ENCODE measurements at regions not wholly inside any gene's neighbourhood (a gene's known extent, or its start where the extent isn't known, plus 50 kb on each side); places are given as distances from the start of the nearest gene placed in this dataset.
"Not testable (repeated sequence)": the region's sequence is repeated elsewhere in the genome, so short reads cannot be mapped to it uniquely, and the experiment has no call there.

DNA sequence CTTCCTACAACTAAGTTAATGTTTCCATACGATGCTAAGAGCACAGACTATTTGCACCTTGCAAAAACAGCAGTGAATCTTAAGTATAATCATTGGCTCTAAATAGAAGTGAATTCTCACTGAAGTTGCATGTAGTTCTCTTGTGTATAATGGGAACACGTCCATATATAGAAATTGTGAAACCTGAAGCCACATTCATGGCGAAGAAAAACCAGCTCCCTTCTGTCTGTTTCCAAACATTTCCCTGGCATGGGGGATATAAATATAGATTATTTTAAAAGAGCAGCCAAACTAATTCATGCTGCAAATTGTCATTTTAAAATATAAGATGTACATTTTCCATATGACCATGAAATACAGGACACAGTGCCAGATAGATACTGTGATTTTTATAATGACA is 71.1 kb downstream of the TRAM1L1 start:
- DNase-seq (ENCODE audit: low read depth in 2 of 2), result no peak

DNA sequence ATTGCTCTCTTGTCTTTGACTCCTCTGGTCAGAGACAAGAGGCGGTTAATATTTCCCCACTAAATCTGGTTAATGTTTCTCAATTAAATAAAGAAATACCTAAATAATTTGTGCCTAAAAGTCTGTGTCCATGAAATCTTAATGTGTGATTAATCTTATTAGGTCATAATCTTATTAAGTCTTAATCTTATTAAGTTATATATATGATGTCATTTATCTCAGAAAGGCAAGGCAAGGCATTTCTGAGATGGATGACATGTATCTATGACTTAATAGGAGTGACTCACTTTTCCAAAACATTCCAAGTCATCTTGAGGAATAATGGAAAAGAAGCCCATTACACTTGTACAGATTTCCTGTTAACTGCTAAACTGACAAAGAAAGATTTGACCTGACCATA is 74.7 kb downstream of the TRAM1L1 start:
- no peak for DNase-seq (ENCODE audit: low read depth in 2 of 2)

DNA sequence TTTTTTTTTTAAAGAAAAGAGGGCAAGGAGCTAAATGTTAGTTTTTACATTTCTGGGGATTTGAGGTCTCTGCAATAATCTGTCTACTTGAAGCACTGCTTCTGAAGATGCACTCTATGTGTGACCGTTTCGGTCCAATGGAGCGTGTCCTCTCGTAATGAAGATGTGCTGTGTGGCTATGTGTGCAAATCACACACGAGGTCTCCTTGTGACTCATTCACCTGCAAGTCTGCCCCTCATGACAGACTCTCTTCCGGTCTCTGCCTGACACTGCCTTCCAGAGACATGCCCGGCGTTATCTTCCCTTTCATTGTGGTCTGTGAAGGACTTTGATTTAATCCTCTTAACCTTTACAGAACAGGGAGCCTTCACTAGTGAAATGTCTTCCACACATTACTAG is 84.3 kb downstream of the TRAM1L1 start:
- DNase-seq (ENCODE audit: low read depth in 2 of 2), result no peak

DNA sequence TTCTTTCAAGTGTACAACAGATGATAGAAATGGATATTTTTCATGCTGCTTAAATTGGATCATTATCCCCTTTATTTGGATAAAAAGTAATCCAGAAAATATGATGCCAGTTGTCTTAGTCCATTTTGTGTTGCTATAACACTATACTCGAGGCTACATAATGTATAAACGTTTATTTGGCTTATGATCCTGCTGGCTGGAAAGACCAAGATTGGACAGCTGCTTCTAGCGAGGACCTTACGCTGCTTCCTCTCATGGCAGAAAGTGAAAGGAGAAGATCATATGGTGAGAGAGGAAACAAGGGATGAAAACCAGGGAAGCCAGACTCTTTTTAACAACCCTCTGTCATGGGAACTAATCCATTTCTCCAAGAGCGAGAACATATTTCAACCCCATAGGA is 102.7 kb downstream of the TRAM1L1 start:
- DNase-seq (ENCODE audit: low read depth in 2 of 2), result no peak

DNA sequence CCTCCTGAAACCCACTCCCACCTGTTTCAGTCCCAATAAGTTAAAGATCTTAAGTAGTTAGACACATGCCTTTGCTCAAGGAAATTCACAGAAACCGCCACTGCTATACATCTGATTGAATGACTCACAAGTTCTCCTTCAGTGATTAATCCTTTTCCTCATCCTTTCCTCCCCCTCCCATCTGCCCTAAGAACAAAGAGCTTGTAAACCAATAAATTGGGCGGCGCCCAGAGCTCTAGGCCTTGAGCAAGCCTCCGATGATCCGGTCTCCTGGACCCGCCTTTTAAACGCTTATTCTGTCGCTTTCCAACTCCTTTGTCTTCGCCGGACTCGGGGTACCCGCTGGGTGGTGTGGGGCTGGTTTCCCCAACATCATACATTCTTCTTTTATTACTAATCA is 104.9 kb downstream of the TRAM1L1 start:
- DNase-seq (ENCODE audit: low read depth in 2 of 2), result not testable (repeated sequence)

DNA sequence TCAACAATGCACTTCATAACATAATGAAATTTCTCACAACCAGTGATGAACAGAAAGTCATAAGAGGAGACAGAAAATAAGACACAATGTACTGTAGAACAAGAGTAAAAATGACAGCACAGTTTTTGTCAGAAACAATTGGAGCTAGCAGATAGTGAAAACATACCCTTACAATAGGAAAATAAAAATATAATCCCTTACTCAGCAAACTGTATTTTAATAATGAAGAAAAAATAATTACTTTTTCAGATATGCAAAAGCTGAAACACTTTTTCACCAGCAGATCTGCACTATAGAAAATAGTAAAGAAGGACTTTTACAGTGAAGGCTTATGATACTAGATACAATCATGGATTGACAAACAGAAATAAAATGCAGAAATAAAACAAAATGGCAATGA is 126.3 kb downstream of the TRAM1L1 start:
- no peak for DNase-seq (ENCODE audit: low read depth in 2 of 2)

DNA sequence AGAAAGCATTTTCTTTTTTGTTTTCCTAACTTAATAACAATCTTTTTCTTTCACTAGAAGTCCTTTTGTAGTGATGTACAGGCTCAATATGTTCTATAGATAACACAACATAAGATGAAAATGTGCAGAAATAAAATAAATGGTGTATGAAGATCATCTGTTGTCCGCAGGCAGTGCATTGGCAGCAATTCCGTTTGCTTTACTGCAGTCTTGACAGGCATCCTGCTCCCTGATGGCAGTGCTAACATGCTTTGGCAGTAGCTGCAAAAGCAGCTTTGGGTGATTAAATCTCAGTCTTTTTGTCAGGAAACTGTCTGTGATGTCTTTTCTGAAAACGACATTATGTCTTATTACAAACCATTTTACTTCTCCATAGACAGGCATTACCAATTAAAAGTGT is 131.4 kb downstream of the TRAM1L1 start:
- DNase-seq (ENCODE audit: low read depth in 2 of 2), result no peak

DNA sequence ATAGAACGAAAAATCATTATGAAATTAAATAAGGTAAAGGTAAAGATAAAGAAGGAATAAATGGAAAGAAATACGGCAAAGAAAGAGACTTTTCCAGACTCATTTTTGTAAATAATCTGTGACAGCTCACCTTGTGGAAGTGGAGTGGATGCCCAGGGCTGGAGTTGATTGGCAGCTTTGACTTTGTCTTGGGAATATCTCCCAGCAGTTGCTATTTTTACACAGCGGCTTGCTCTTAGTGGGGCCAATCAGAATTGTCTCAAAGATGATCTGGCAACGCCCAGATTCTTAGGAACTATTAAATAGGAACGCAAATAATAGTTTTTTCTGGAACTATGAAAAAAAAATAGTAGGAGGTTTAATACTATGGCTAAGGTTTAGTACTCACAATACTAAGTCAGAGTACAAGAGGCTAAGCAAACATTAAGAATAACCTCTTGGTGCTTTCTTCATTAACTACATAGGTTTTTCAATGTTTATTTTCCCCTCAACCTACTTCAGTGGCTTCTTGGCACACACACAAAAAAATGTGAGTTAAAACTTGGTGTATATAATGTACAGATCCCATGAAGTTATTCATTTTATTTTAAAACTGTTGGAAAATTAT is 132.7 kb downstream of the TRAM1L1 start:
- no peak for DNase-seq (ENCODE audit: low read depth in 2 of 2)

DNA sequence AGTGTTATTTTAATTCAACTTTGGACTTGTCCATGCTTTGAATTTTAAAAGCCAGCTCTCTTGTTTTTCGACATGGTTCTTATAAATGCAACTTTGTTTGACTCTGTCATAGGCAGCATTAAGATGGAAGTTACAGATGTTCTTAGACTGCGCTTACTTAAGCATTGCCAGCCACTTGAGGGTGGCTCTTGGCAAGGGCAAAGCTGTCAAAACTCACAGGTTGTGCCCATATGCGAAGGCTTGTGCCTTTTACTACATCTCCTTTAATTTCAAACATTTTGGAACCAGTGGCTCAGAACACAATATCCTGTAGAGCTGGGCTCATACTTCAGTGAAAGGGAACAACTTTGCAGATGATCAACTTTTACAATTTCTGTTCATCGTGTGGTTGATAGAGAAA is 135.5 kb downstream of the TRAM1L1 start:
- DNase-seq (ENCODE audit: low read depth in 2 of 2), result no peak

DNA sequence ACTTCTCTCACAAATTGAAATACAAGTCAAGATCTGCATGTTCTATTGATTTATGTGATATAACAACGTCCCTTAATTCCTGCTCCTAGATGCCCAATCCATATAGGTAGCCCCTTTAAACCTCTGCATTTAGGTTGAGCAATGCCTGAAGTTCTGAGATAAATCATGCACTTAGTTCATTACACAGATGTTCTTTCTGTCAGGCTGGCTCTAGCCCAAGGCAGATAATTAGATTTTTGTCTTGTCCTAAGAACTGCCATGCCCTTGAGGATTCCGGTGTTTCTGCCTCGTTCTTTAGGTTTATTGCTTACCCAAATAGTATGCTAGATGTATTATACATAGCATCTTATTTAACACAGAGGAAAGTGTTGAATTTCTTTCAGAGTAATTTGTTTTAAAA is 143.1 kb downstream of the TRAM1L1 start:
- no peak for DNase-seq (ENCODE audit: low read depth in 2 of 2)

DNA sequence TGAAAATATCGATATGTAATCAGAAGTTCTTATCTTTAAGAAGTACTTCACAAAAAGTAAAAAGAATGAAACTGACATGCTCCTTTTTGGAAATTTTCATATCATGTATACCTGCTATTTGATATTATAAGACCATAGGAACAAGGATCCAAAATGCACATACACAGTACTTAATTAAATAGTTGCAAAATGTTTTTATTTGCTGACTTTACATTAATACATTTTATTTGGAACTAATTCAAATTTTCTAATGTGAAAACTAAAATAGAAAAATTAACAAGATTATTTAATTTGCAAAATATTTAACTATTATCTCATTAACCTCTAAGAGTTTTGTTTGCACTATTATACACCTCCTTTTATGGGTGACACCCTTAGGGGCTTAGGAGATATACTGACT is 155.0 kb downstream of the TRAM1L1 start:
- DNase-seq (ENCODE audit: low read depth in 2 of 2), result no peak

DNA sequence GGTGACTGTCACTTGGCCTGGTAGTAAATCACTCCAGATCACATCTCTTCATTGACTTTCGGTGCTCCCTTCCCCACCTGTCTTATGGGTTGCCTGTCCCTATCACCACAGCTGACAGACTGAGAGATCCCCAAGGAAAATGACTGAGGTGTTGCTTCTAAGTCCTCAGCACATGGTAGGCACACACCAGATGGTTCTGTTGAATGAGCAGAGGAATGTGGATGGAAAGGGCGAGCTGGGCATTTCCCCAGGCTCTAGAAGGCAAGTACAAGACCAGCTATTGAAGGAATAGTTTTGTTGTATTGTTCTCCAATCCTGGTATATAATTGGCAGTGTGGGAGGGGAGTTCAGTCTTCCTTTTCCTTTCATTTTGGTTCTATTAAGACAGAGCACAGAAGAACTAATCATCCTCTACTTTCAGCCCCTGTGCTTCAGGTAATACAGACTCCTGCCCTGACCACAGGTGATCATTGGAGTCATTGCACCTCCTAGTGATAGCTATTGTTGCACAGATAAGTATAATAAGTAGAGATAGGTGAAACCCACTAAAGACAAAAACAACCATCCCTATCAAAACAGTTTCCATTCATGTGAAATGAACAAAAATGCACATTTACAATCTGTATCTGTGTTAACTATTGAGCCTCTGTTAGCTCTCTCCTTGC is 158.6 kb downstream of the TRAM1L1 start:
- DNase-seq (ENCODE audit: low read depth in 2 of 2), result no peak

DNA sequence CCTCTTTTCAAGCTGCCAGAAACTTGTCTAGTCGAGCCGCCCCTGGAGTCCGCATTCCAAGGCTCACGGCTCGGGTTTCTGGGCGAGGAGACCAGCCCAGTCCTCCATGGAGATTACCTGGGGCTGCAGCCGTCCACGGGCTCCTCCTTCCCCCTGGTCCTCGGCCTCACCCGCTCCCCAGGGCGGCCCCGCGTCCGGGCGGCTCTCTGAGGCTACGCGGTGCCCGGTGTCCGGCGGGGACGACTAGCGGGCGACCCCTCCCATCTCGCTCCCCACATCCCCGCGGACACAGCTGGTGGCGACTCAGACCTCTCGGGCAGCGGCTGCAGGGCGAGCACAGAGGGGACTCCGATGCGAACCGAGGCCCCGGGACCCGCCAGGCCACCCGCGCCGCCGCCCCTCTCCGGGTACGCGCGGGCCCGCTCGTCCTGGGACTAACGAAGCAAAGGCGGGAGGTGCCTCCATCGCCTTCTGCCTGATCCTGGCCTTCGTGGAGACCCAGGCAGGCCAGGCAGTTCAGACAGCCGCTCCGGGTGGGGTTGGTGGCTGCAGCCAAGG is 159.4 kb downstream of the TRAM1L1 start:
- DNase-seq (ENCODE audit: low read depth in 2 of 2), result no peak

DNA sequence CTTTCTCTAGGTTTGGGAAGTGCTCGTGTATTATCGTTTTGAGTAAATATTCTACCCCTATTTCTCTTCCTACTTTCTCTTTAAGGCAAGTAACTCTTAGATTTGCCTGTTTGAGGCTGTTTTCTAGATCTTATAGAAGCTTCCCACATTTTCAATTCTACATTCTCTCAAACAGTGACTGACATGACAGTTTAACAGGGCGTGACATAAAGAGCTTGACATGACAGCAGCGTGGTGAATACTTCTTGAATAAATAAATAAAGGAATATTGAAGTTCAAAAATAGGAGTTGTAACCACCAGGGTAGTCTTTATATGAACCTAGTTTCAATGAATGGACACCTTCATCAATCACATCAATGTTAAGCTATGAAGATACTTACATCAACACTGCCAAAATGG is 162.0 kb downstream of the TRAM1L1 start:
- no peak for DNase-seq (ENCODE audit: low read depth in 2 of 2)

DNA sequence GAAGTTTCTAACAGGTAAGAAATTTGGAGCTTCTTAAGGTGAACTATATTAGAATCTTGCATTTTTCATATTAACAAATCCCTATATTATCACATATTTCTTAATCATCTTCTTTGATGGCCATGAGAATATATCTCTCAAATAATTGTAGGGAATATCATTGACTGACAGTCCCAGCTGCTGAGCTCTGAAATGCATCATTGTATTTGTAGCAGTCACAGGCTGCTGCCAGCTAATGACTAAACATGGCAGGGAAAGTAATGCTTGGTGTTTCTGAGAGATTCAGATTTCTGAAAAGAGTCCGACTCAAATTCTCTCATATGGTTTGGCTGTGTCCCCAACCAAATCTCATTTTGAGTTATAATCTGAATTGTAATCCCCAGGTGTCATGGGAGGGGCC is 171.9 kb downstream of the TRAM1L1 start:
- DNase-seq (ENCODE audit: low read depth in 2 of 2), result no peak

DNA sequence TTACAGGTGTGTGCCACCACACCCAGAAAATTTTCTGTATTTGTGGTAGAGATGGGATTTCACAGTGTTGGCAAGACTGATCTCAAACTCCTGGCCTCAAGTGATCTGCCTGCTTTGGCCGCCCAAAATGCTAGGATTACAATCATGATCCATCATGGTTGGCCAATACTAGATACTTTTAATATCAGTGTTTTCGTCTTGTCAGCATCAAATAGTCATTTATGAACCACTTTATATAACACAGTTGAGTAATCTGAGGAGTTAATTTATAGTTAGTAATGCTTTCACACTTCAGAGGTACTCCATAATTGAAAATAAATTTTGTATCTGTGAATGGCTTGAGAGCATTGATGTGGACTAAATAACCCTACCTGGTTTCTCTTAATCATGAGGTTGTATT is 178.6 kb downstream of the TRAM1L1 start:
- DNase-seq (ENCODE audit: low read depth in 2 of 2), result no peak

DNA sequence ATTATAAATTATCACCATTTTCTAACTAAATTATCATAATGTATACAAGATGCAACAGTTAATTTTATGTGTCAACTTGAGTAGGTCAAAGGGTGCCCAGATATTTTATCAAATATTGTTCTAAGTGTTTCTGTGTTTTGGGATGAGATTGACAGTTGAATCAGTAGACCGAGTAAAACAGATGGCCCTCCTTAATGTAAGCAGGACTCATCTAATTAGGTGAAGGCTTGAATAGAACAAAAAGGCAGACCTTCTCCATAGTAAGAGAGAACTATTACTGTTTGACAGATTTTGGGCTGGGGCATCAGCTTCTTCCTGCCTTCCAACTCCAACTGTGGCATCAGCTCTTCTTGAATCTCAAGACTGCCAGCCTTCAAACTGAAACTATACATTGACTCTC is 185.8 kb downstream of the TRAM1L1 start:
- DNase-seq (ENCODE audit: low read depth in 2 of 2), result no peak

DNA sequence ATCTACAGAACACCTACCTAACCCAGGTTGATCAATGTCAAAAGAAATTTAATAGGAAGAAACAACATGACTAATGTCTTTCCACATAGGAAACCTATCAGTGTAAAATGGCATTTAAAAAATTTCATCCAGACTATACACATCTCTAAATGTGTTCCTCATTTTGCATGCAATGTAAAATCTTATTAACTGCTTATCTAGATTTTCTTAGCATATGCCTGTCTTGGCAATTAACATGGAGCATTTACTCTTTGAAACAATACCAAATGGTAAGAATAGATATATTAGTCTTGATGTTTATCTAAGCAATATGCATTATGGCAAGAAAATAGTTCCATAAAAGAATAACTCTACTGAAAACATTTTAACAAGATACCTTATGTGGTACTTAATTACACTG is 199.8 kb downstream of the TRAM1L1 start:
- DNase-seq (ENCODE audit: low read depth in 2 of 2), result no peak

DNA sequence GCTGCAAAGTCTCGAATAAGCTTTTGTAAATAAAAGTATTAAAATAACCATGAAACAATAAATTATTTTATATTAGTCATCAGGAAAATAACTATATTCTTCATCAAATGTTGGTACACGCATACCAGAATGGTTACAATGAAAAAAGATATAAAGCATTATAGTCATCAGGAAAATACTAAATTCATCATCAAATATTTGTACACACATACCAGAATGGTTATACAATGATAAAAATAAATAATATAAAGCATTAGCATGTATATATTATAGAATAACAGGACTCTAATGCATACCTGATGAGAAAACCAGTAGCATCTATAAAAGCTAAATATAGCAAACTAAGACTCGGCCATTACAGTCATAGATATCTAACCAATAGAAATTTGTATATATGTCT is 202.9 kb downstream of the TRAM1L1 start:
- DNase-seq (ENCODE audit: low read depth in 2 of 2), result no peak

DNA sequence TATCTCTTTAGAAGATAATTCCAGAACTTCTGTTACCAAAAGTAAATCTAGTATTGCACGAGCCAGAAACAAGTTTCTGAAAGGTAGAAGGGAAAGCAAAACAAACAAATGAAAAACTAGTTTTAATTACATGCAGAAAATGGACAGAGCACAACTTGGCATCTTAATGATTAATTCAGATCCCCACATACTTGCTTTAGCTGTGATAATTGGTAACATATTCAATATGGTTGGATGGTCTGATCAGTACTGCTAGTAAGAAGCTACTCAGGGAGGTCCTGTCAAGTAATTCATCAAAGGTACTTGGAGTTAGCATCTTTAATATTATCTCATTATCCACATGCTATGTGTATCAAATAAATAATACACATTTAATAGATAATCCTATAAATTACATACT is 204.3 kb downstream of the TRAM1L1 start:
- no peak for DNase-seq (ENCODE audit: low read depth in 2 of 2)

DNA sequence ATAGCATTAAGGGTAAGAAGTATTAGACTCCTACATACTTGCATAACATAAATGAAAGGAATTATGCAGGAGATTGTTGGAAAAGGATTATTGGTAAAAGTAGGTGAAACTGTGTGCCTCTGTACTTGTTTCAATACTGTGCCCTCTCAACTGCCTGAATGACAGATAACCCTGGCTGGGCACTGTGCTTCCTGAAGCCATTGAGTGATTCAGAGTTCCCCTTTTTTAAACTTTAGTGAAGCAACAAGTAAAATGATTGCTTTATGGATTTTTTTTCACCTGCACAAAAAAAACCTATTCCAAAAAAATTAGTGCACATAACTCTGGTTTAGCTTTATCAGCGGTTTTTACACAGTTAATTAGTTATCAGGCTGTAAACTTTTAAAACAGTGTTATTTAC is 204.8 kb downstream of the TRAM1L1 start:
- no peak for DNase-seq (ENCODE audit: low read depth in 2 of 2)

DNA sequence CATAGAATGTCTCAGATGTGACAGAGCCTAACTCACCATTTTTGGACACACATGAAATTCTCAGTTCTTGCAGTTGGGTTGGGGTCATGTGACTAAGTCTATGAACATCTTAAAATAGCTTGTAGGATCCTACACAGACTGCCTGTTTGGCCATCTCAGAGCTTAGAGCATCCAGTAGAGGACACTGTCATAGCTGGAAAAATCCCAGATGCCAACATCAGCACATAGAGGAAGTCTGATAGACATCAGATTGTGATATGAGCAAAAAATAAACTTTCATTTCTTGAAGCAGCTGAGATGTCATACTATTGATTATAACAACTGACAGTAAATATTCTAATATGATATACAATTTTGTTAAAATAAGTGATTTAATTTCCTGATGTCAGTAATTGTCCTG is 207.1 kb downstream of the TRAM1L1 start:
- DNase-seq (ENCODE audit: low read depth in 2 of 2), result no peak

DNA sequence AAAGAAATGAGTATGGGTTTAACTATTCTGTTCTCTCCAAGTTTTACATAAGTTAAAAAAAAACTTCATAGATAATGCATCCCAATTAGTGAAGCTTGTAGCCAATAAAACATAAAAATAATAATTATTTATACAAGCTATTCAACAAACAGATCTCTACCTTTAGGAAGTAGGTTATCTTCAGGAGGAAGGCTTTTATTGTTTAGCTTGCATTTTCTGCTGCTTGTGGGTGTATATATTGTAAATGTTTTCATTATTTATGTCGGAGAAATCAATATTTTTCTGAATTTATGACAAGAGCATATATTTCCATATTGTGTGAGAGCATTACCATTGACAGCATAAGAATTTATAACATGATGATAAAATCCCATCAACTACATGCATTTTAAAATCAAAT is 208.3 kb downstream of the TRAM1L1 start:
- DNase-seq (ENCODE audit: low read depth in 2 of 2), result no peak

DNA sequence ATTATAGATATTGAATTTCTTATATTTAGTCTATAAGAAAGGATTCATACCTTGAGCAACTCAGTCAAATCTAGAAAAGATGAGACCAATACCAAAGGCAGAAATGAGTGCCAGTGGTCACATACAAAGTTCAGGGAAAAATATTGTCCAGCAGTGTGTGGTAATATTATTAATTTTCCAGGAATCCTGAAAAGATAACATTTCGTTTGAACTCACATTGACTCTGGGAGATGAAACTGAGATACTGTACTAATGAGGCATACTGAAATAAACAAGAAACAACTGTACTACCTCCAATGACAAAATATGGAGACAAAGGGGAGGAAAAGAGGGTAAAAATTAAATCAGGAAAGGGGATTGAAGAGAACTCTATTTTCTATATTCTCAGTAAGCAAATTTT is 212.4 kb downstream of the TRAM1L1 start:
- no peak for DNase-seq (ENCODE audit: low read depth in 2 of 2)

Measured in stimulated activated CD8-positive, alpha-beta memory T cell treated with anti-CD3 and anti-CD28 coated beads, Interleukin-15, amount 100 ng/mL, for 48 hours (primary cell).